OCI-LY3 (cell line): ENCODE measurements at regions not wholly inside any gene's neighbourhood (a gene's known extent, or its start where the extent isn't known, plus 50 kb on each side); places are given as distances from the start of the nearest gene placed in this dataset.
A peak's percentile ranks its signal among the peaks of the same experiment; 100 is the strongest.

ENCODE experiments used
- H2AFZ ChIP-seq: fragments of 200-600, 300-600 bp; shearing (Covaris generic); 2 replicates; pipeline ENCODE4 v1.6.0; 2014; ENCODE audit warnings: antibody characterized with exemption, low read depth, low read length
- H3K27ac ChIP-seq: fragments of 200-600, 300-600 bp; sonication (generic); 2 replicates; pipeline ENCODE4 v1.5.1; 2014; ENCODE audit warnings: mild to moderate bottlenecking, low read length, moderate library complexity, mixed read lengths
- H3K27me3 ChIP-seq: fragments of 200-600, 300-600 bp; sonication (generic); 2 replicates; pipeline ENCODE4 v1.6.1; 2014; ENCODE audit warnings: low read depth, low read length, mixed read lengths
- H3K36me3 ChIP-seq: fragments of 200-600, 300-600 bp; sonication (generic); replicated peaks from 2 replicates; pipeline ENCODE3; 2014; ENCODE audit warnings: low read depth, low read length, mixed read lengths
- H3K4me1 ChIP-seq: fragments of 300-600, 200-600 bp; sonication (generic); 2 replicates; pipeline ENCODE4 v1.6.1; 2014; ENCODE audit warnings: low read length, mixed read lengths
- H3K4me2 ChIP-seq: fragments of 200-600, 300-600 bp; sonication (generic); 2 replicates; pipeline ENCODE4 v1.6.1; 2014; ENCODE audit warnings: low read length, mixed read lengths
- H3K4me3 ChIP-seq: fragments of 300-600, 200-600 bp; sonication (generic); 2 replicates; pipeline ENCODE4 v1.5.1; 2014; ENCODE audit warnings: antibody characterized with exemption, mild to moderate bottlenecking, low read length, moderate library complexity
- H3K79me2 ChIP-seq: fragments of 300-600, 200-600 bp; shearing (Covaris generic); 2 replicates; pipeline ENCODE4 v1.6.1; 2014; ENCODE audit warnings: mild to moderate bottlenecking, low read length, mixed read lengths
- H3K9ac ChIP-seq: fragments of 300-600, 200-600 bp; shearing (Covaris generic); 2 replicates; pipeline ENCODE4 v1.6.0; 2014; ENCODE audit warnings: mild to moderate bottlenecking, low read length, moderate library complexity
- H3K9me3 ChIP-seq: fragments of 200-600, 300-600 bp; shearing (Covaris generic); 2 replicates; pipeline ENCODE4 v1.6.1; 2014; ENCODE audit warnings: low read length, mixed read lengths; ENCODE audit not compliant: insufficient read depth
- H4K20me1 ChIP-seq: fragments of 200-600, 300-600 bp; sonication (generic); 2 replicates; pipeline ENCODE4 v1.6.1; 2016; ENCODE audit warnings: low read length, mixed read lengths; ENCODE audit not compliant: insufficient read depth
- EZH2phosphoT487 ChIP-seq: fragments of 200-600 bp; shearing (Covaris generic); IDR thresholded peaks from 2 replicates; pipeline ENCODE4 v1.6.1; 2018; ENCODE audit warnings: antibody characterized with exemption, mixed run types, low read depth
- TF ChIP-seq, protein P1 (sequence below): fragments of 200-600, 300-600 bp; sonication (generic); IDR thresholded peaks from 2 replicates; pipeline ENCODE4 v1.5.1; 2014; ENCODE audit warnings: antibody characterized with exemption, low read length, low read depth

DNA sequence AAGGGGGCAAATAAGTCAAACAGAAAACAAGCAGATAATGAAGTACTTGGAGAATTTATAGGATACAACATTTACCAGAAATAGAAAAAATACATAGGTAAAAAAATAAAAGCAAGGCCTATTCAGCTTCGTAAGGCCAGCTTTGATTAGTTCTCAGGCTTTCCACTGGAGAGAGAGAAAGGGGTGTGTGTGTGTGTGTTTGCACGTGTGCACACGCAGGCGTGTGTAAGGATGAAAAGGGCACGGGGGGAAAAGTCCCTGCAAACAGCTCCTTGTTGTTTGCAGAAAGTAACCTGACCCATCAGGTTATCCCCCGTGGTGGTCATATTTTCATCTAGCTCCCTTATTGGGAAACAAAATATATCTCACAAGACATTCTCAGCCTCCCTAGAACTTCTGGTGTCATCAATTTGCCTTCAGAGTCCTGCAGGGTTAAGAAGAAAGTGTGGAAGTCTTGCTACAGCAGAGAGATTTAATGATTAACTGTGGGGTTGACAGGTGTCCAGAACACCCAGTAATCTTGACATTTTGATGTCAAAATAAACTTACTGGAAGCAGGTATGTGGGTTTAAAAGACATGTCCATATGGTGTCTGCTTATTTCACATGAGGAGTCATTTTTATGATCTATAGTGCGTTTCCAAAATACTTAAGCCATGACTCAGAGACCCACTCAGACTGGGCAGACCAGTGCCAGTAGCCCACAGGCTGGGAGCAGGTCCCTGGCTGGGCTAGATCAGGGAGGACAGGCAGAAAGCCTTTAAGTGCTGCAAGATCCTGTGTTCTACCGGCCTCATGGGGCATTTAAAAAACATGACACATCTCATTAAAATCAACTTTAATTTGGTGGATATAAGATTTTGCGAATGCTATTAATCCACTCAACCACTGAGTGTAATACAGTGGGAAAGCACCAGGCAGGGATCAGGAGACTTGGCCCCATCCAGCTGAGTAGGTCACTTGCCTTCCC lies 487.6 kb upstream of the CAMK1G start:
- Histone ChIP-seq H3K79me2 (no peaks in the 10 kb centered on the region), H2AFZ (no peak overlapping the region), H3K4me3 (no peak overlapping the region), H3K27me3 (peaks cover 13% of the 10 kb centered on the region; the same call in 1 of the 2 replicates), H4K20me1 (no peaks in the 10 kb centered on the region), H3K4me1 (peaks cover 16% of the 10 kb centered on the region), H3K36me3 (no peaks in the 10 kb centered on the region), H3K27ac (no peak overlapping the region), H3K9ac (no peak overlapping the region), H3K4me2 (peak overlapping the region; percentile 3; the same call in 1 of the 2 replicates), H3K9me3 (no peaks in the 10 kb centered on the region)
- TF ChIP-seq, protein P1, sequence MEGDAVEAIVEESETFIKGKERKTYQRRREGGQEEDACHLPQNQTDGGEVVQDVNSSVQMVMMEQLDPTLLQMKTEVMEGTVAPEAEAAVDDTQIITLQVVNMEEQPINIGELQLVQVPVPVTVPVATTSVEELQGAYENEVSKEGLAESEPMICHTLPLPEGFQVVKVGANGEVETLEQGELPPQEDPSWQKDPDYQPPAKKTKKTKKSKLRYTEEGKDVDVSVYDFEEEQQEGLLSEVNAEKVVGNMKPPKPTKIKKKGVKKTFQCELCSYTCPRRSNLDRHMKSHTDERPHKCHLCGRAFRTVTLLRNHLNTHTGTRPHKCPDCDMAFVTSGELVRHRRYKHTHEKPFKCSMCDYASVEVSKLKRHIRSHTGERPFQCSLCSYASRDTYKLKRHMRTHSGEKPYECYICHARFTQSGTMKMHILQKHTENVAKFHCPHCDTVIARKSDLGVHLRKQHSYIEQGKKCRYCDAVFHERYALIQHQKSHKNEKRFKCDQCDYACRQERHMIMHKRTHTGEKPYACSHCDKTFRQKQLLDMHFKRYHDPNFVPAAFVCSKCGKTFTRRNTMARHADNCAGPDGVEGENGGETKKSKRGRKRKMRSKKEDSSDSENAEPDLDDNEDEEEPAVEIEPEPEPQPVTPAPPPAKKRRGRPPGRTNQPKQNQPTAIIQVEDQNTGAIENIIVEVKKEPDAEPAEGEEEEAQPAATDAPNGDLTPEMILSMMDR: no peak
- TF ChIP-seq EZH2phosphoT487: no peak

DNA sequence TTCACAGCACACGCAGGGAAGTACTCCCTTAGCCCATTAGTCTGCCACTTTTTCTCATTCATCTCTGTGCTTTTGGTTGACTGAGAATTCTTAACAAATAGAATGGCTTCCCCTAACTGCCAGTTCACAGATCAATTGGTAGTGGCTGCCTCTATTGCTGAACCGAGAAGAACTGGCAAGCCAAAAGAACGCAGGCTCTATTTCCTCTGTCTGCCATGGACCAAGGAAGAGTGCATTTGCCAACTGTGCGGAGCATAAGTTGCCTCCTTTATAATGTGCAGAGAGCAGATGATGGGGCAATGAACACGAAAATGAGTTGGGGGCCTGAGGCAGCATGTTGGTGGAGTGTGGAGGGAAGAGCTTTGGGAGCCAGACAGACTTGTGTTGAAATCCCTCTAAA lies 483.1 kb upstream of the CAMK1G start:
- Histone ChIP-seq H3K4me2 (no peak overlapping the region), H3K4me1 (peaks cover 49% of the 10 kb centered on the region), H3K27me3 (peaks cover 35% of the 10 kb centered on the region; the same call in 1 of the 2 replicates), H4K20me1 (no peaks in the 10 kb centered on the region), H3K27ac (no peak overlapping the region), H3K9ac (no peak overlapping the region), H3K9me3 (no peaks in the 10 kb centered on the region), H3K36me3 (no peaks in the 10 kb centered on the region), H2AFZ (no peak overlapping the region), H3K4me3 (no peak overlapping the region), H3K79me2 (no peaks in the 10 kb centered on the region)
- no peak for TF ChIP-seq EZH2phosphoT487
- TF ChIP-seq, protein P1: no peak

DNA sequence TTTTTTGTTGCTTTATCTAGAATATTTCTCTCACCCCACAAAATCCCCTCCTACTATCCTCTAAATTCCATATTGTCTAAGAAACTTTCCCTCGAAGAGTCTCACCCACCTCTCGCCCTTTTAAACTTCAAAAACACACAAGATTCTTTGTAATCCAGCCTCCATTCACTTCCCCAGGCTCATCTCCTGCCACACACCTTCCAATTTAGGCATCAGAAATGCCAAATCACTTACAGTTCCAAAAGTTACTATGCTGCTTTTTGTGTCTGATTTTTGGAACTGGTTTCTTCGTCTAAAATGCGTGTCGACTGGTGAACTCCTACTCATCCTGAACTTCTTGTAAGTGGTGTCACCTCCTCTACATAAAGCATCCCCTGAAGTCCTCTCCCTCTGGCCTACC lies 482.4 kb upstream of the CAMK1G start:
- Histone ChIP-seq H3K27me3 (peaks cover 35% of the 10 kb centered on the region; the same call in 1 of the 2 replicates), H3K9ac (no peak overlapping the region), H3K27ac (no peak overlapping the region), H2AFZ (no peak overlapping the region), H3K4me2 (no peak overlapping the region), H4K20me1 (no peaks in the 10 kb centered on the region), H3K4me3 (no peak overlapping the region), H3K4me1 (peaks cover 50% of the 10 kb centered on the region), H3K79me2 (no peaks in the 10 kb centered on the region), H3K9me3 (no peaks in the 10 kb centered on the region), H3K36me3 (no peaks in the 10 kb centered on the region)
- no peak for TF ChIP-seq EZH2phosphoT487

DNA sequence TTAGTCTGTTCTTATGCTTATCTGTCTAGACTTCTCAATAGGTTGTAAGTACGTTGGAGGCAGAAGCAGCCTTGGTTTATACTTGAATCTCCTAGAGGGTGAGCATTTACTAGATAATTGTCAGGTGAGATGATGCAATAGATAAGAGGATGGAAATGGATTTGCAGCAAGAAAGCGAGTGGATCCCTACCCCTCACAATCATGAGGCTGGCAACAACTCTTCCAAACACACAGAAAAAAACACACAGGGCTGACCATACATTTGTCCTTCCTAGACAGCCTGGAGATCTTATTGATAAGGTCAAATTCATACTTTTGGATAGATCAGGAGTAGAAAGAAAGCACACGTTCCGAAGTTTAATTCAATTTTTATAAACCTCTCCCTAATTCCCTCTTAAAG lies 481.4 kb upstream of the CAMK1G start:
- no peak overlapping the region for H3K9ac ChIP-seq
- no peaks in the 10 kb centered on the region for H4K20me1 ChIP-seq
- H3K36me3 ChIP-seq: no peaks in the 10 kb centered on the region
- no peak overlapping the region for H3K4me2 ChIP-seq
- TF ChIP-seq, protein P1: no peak
- TF ChIP-seq EZH2phosphoT487: no peak
- no peak overlapping the region for H2AFZ ChIP-seq
- H3K4me1 ChIP-seq: peaks cover 57% of the 10 kb centered on the region
- no peak overlapping the region for H3K4me3 ChIP-seq
- no peaks in the 10 kb centered on the region for H3K79me2 ChIP-seq
- no peaks in the 10 kb centered on the region for H3K9me3 ChIP-seq
- H3K27ac ChIP-seq: no peak overlapping the region
- peaks cover 35% of the 10 kb centered on the region; the same call in 1 of the 2 replicates for H3K27me3 ChIP-seq
